Kidney glomerular epithelial cell (primary cell): ENCODE measurements at regions not wholly inside any gene's neighbourhood (a gene's known extent, or its start where the extent isn't known, plus 50 kb on each side); places are given as distances from the start of the nearest gene placed in this dataset.
"Not testable (repeated sequence)": the region's sequence is repeated elsewhere in the genome, so short reads cannot be mapped to it uniquely, and the experiment has no call there.

Source experiments
- DNase-seq: peaks from one replicate; lab custom pipeline; 2025; lab: John Stamatoyannopoulos, UW

DNA sequence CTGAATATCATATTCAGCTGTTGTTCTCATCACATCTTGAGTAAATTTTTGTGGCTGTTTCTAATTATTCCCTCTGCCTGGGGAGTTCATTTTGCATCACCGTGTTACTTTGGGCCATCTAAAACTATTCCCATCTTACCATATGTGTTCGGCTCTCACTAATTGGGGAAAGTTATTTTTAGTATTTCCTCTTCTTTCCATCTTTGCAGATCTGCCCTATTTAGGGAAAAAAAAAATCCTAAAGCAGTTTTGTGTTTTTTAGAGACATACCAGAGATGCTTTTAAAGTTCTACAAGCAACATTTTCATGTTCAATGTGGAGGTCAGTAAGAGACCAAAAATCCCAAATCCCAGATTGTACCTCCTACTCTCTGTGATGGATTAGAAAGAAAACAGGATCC is 111.3 kb upstream of the NDUFV2 start:
- DNase-seq = no peak

DNA sequence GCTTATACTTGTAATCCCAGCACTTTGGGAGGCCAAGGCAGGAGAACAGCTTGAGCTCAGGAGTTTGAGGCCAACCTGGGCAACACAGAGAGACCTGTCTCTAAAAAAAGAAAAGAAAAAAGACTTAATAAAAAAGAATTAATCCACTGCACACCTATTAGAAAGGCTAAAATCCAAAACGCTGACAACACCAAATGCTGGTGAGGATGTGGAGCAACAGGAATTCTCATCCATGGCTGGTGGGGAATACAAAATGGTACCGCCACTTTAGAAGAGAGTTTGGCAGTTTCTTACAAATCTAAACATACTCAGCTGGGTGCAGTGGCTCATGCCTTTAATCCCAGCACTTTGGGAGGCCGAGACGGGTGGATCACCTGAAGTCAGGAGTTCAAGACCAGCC is 110.0 kb upstream of the NDUFV2 start:
- not testable (repeated sequence) for DNase-seq

DNA sequence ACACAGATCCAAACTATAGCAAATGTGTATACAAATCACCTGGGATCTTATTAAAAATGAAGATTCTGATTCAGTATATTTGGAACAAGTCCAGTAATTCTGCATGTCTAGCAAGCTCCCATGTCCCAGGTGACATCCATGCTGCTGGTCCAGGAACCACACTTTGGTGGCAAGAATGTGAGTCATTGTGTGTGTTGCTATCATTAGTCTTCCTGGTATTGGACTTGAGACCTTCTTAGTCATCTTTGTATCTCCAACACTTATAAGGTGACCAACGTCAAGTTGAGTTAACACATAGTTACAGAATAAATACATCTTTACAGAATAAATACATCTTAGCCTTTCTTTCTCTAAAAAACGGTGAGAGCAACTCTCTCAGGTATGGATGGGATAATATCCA is 107.9 kb upstream of the NDUFV2 start:
- DNase-seq = no peak

DNA sequence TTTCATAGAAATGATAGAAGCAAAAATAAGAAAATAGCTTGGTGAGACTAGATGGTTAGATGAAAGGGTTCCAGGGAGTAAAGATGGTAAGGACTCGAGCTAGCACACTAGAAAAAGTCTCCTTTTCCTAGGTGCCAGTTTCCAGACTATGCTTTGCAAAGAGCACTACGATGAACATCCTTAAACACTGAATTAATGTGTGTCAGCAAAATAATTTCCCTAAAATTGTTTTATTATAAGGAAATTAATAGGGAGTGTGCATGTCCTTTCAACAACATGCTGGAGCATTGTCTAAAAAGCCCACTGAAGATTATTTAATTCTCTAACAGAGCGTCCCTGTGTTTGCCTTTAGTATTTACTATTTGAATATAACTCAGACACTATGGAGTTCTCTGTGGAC is 107.4 kb upstream of the NDUFV2 start:
- DNase-seq = no peak

DNA sequence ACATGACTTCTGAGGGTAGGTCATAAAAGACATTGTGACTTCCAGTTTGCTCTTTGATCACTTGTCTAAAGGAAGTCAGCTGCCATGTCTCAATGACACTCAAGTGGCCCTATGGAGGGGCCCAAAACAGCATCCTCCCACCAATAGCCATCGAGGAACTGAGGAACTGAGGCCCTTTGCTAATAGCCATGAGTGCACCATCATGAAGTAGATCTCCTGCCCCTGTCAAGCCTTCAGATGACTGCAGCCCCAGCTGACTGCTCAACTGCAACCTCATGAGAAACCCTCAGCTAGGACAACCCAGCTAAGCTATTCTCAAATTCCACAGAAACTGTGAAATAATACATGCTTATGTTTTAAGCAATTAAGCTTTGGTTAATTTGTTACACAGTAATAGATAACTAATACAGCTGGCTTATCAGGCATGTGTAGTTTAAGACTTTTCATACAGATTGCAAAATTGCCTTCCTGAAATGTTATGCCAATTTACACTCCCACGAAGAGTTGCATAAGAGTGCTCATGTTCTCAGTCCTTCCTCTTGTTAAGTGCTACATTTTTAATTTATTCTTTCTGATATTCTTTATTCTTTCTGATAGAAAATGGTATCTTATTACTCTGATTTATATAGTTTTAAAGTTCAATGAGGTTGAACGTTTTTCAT is 105.6 kb upstream of the NDUFV2 start:
- DNase-seq = no peak

DNA sequence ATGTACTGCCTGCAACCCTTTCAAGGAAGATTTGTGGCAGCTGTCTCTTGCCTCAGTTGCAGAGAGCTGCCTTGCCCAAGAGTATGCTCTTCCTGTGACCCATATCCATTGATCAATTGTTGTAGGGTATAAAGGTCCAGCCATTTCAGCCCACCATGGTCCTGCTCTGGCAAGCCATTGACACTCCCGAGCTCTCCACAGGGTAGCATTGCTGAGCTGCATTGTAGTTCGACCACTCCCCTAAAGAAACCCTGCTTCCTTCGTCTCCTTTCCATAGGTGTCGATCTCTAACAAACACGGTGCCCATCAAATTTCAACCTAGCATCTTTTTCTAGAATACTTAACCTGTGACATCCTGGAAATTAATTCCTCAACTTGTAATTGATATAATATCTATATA is 104.9 kb upstream of the NDUFV2 start:
- no peak for DNase-seq

DNA sequence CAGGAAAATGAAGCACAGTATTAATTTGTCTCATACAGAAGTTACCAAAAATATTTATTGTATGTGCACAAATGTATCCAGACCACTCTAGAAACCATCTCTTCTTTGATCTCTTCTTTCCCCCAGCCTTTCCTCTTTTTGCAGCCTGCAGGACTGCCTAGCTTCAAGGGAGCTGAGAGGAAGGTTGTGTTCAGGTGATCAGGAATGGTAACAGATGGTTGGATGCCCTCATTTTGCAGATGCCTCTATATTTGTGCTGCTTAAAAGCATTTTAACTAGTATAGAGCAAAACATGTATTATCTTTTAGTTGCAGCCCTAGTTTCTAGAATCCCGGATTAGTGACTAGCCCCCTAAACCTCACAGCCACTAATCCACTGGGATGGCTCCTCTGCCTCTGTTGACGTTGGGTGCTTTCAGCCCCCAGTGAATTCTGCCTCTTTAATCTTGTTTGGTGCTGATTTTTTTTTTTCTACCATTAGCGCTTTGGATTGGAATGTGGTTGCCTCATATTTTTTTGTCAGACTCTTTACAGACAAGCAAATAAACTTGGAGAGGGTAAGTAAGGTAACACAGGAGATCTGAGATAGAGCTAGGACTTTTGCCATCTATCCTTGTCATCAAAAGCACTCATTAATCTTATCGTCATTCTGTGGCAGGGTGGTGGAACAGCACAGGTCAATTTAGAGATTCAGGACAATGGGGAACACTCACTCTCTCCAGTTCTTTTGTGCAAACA is 103.8 kb upstream of the NDUFV2 start:
- DNase-seq = no peak

DNA sequence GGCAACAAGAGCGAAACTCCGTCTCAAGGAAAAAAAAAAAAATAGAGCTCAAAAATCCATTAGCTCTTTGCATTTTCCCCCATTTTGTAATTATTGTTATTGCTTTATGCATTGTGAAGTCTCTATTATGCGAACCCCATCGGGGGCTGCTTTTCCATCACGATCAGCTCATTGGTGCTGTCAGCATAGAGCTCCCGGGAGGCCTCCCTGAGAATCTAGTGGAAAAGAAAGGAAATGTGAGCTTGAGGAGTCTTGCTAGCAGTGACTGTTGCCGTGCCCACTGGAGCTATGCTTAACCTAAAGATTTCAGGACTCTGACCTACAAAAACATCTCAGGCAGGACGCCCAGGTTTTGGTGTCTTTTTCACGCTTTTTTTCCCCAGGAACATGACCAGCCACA is 102.6 kb upstream of the NDUFV2 start:
- no peak for DNase-seq

DNA sequence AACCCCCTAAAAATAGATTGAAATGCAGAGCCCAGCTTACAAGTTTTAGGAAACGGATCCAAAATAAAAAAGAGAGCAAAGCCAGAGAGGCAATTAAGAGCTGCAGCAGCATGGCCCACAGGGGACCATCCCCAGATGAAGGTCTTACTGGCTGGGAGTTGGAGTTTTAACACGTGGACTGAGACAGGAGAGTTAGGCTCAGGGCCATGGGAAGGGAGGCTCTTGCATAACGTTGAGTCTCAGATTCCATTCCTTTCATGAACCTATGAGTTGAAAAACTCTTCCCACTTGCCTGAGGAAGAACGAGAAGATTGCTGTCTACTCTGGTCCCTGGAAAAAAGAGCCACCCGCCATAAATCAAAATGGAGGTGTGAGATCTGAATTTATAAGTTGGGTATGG is 101.8 kb upstream of the NDUFV2 start:
- no peak for DNase-seq

DNA sequence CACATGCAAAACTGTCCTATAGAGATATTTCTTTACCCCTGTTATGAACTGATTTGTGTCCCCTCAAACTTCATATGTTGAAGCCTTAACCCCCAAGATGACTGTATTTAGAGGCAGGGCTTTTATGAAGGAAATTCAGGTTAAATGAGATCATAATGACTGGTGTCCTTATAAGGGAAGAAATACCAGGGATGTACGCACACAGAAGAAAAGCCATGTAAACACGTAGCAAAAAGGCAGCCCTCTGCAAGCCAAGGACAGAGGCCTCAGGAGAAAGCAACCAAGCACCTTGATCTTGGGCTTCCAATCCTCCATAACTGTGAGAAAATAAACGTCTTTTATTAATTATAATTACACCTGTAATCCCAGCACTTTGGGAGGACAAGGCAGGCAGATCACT is 101.3 kb upstream of the NDUFV2 start:
- no peak for DNase-seq

DNA sequence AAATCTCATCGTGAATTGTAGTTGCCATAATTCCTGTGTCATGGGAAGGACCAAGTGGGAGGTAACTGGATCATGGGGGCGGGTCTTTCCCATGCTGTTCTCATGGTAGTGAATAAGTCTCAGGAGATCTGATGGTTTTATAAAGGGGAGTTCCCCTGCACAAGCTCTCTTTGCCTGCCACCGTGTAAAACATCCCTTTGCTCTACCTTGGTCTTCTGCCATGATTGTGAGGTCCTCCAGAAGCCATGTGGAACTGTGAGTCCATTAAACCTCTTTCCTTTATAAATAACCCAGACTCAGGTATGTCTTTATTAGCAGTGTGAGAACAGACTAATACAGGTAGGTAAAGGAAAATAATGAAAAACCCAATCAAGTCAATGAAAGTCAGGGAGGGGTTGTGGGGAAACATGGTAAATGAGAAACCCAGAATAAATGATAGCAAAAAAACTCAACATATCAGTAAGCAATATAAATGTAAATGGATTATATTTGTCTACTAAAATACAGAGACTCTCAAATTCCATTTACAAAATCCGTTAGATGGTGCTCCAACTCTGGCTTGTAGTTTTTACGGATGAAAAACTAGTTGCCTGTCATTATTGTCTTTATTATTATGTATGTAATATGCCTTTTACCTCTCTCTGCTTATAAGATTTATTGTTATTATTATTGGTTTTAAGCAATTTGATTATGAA is 98.9 kb upstream of the NDUFV2 start:
- no peak for DNase-seq

DNA sequence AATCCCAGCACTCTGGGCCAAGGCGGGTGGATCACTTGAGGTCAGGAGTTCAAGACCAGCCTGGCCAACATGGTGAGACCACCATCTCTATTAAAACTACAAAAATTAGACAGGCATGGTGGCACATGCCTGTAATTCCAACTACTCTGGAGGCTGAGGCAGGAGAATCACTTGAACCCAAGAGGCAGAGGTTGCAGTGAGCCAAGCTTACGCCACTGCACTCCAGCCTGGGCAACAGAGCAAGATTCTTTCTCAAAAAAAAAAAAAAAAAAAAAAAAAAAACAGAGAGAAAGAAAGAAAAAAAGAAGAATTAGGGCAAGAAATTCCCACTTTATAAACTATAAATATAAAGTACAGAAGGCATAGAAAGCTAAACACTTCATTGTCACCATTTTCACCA is 98.2 kb upstream of the NDUFV2 start:
- not testable (repeated sequence) for DNase-seq

DNA sequence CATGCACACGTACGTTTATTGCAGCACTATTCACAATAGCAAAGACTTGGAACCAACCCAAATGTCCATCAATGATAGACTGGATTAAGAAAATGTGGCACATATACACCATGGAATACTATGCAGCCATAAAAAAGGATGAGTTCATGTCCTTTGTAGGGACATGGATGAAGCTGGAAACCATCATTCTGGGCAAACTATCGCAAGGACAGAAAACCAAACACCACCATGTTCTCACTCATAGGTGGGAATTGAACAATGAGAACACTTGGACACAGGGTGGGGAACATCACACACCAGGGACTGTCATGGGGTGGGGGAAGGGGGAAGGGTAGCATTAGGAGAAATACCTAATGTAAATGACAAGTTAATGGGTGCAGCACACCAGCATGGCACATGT is 94.8 kb upstream of the NDUFV2 start:
- DNase-seq = not testable (repeated sequence)

DNA sequence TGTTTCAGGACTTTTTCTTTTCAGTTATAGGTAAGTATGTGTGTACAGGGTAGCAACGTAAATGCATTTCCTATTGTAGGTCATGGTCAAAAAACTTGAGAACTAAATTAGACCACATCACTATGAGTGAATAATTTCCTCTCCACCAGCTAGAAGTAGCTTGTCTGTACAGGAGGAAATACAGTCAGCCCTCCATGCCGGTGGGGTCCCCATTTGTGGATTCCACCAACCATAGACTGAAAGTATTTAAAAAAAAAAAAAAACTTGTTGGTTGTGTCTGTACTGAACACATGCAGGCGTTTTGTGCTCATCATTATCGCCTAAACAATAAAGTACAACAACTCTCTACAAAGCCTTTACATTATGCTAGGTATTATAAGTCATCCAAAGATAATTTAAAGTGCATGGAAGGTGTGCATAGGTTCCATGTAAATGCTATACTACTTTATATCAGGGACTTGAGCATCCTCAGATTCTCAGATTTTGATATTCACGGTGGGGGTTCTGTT is 94.2 kb upstream of the NDUFV2 start:
- no peak for DNase-seq

DNA sequence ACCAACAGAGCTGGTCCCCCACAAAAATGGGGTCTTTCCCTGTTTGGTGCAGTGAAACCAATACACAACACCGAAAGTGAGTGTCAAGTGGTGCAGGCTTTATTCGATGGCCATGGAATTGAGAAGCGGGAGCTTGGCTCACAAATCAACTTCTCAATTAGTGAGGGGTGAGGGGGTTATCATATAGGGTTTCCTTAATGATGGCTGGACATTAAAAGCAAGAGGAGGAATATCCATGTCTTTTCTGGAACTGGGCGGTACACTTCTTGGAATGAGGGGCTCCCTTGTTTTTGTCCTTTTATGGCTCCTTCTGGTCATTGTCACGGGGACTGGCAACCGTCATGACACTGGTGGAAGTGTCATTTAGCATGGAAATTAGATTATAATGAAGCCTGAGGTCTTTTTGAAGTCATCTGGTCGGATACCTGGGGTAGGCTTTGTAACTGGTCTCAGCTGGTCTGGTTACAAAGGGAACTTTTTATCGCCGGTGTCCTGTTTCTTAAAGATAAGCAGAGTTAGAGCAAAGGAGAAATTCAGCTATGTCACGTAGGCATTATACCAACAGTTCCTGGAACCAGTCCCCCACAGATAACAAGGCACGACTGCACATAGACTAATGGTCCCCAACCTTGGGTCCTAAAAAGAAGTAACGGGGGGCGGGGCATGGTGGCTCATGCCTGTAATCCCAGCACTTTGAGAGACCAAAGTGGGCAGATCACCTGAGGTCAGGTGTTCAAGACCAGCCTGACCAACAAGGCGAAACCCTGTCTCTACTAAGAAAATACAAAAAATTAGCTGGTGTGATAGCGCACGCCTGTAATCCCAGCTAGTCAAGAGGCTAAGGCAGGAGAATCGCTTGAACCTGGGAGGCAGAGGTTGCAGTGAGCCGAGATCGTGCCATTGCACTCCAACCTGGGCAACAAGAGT is 93.5 kb upstream of the NDUFV2 start:
- DNase-seq = no peak

DNA sequence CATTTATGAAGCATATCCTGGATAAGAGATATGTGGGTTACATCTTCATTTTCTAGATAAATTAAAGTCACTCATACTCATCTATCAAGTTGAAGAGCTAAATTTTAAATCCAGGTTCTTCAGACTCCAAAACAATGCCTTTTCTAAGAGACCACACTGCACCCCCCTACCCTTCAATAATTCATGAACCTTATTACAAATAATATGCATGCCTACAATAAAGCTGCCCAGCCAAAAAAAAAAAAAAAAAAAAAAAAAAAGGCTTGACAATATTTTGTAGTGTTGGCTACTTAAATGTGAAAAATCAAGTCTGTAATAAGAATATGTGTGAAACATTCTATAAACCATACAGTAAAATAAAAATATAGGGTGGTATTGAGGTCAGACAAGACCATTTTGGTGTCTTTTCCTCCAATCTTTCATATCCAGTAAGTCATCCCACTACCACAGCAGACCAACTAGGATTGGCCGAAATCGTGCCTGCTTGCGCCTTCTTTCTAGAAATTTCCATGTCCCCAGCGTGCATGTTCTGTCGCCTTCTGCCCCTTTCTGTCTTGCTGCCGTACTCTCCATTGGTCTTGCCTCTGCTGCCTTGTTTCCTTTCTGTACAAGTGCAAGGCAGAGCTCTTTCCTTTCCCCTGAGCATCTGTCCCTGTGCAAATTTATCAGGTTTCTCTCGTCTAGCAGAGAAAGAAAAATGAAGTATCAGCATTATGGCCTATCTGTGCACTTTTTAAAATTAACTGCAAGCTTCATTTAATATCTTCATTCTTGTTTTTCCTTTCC is 92.6 kb upstream of the NDUFV2 start:
- DNase-seq = no peak

DNA sequence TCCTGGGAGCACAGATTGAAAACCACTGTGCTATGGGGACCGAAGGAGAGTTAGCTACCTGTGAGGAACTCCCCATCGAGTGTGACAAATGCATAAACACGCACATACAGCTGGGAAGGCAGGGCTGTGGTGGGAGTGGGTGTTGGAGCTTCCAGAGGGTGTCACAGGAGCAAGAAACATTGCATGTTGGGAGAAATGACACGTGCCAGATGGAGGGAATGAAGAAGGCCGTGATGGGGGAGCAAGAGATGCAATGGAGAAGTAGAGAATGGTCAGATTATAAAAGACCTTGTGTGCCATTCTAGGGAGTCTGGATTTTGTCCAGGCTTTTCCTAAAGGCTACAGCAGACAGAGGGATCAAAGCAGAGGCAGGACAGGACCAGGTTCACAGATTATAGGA is 91.1 kb upstream of the NDUFV2 start:
- no peak for DNase-seq

DNA sequence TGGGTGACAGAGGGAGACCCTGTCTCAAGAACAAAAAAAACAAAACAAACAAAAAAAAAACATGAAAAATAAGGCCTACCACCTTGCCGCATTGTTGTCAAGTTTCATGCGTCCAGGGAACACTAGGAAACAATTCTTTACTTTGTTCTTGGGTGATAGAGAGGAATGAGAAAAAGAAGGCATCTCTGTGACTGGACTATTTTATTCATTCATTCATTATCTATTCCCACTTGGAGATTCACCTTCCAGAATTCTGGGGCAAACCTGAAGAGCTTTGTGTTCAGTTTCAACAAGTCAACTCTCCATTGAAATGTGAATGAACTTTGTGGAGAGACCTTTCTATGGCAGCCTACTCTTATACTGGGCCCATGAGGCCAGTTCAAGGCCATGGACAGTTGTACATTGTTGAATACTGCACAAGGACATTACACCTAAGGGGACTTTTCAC is 88.5 kb upstream of the NDUFV2 start:
- DNase-seq = no peak

DNA sequence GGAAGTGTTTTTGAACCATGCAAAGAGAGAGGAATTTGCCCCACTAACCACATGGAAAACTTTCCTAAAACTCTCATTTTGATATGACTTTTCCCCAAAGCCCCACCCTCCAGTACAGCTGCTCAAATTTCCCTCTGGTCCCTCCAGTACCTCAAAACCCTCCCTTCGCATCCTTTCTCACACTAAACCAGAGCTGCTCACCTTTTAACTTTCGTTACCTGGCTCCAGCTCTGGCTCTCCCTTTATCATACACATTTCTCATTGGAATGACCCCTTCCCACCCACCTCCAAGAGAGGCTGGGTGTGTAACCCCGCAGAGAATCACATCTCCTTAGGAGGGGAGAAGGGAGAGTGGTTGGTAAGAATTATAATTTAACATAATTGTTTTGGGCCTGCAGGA is 86.8 kb upstream of the NDUFV2 start:
- DNase-seq = no peak

DNA sequence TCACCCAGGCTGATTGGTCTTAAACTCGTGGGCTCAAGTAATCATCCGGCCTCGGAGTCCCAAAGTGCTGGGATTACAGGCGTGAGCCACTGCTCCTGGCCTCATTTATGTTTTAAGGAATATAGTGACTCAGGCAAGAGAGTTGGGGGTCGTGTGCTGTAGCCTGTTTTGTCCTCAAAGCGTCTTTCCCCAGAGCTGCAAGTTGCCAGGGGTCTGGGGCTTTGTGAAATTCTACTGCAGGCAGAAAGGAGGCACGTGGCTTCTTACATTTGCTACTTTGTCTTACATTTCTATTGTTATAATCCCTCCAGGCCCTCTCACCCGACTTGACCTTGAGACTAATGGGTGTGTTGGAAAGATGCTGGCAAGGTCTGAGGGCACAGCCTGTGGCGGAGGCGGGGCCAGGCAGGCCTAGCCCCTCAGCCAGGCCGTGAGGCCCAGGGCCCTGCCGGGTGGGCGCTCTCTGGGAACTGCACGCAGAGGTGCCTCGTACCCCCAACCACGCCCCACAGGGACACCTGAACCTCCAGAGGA is 85.8 kb upstream of the NDUFV2 start:
- no peak for DNase-seq
